Esophagus muscularis mucosa (tissue), 4 donors: ENCODE measurements at regions not wholly inside any gene's neighbourhood (a gene's known extent, or its start where the extent isn't known, plus 50 kb on each side); places are given as distances from the start of the nearest gene placed in this dataset.

Experiments
- CTCF ChIP-seq, 3 experiments: fragments of 200-600 bp in 2 of 3; fragments of 450-650 bp in 1 of 3; sonication (generic) in 2 of 3; IDR thresholded peaks; one replicate each; pipeline ENCODE4 v1.5.1; 2017 to 2019; ENCODE audit warnings: antibody characterized with exemption in 3 of 3, mild to moderate bottlenecking in 2 of 3, moderate library complexity in 1 of 3
- EP300 ChIP-seq: sonication (generic); formaldehyde crosslinking; IDR thresholded peaks from one replicate; pipeline ENCODE4 v1.6.1; 2017; ENCODE audit warnings: antibody characterized with exemption
- POLR2A ChIP-seq: fragments of 450-650 bp; IDR thresholded peaks from one replicate; pipeline ENCODE4 v1.6.1; 2017; ENCODE audit warnings: antibody characterized with exemption, moderate library complexity, mild to moderate bottlenecking, low read depth

GRCh38 chr22:19632668-19633148, 81.6 kb upstream of the SEPTIN5 start:
- no peak for TF ChIP-seq POLR2A
- no peak for TF ChIP-seq CTCF (IDR thresholded peaks at IDR 0.05)
- TF ChIP-seq EP300, result no peak
